Dermis microvascular lymphatic vessel endothelial cell (primary cell): ENCODE measurements at regions not wholly inside any gene's neighbourhood (a gene's known extent, or its start where the extent isn't known, plus 50 kb on each side); places are given as distances from the start of the nearest gene placed in this dataset.

Experiments
- DNase-seq, 2 donors: peaks; one replicate each; pipeline versions ENCODE4 v3.0.0 to v3.0.0-alpha.2; 2010; ENCODE audit warnings: low read depth in 2 of 2

- DNase-seq, result no peak
Observed at GRCh38 chr13:84230568-84230967, 348.3 kb upstream of the SLITRK1 start.

GRCh38 chr13:84211048-84211447 lies 328.8 kb upstream of the SLITRK1 start:
- no peak for DNase-seq

- DNase-seq, result no peak
Observed at GRCh38 chr13:84208246-84208910, 326.1 kb upstream of the SLITRK1 start.

GRCh38 chr13:84207509-84207908 lies 325.2 kb upstream of the SLITRK1 start:
- DNase-seq, result no peak

GRCh38 chr13:84200971-84201370 lies 318.7 kb upstream of the SLITRK1 start:
- no peak for DNase-seq

GRCh38 chr13:84192125-84192524 lies 309.9 kb upstream of the SLITRK1 start:
- DNase-seq, result no peak

GRCh38 chr13:84191139-84191538 lies 308.9 kb upstream of the SLITRK1 start:
- DNase-seq, result no peak

- no peak for DNase-seq
Observed at GRCh38 chr13:84187626-84188025, 305.4 kb upstream of the SLITRK1 start.

GRCh38 chr13:84139561-84140158 lies 257.4 kb upstream of the SLITRK1 start:
- DNase-seq, result no peak

- no peak for DNase-seq
Observed at GRCh38 chr13:84137292-84137691, 255.0 kb upstream of the SLITRK1 start.

- DNase-seq, result no peak
Observed at GRCh38 chr13:84136582-84136981, 254.3 kb upstream of the SLITRK1 start.

- no peak for DNase-seq
Observed at GRCh38 chr13:84132491-84132890, 250.2 kb upstream of the SLITRK1 start.

- DNase-seq, result no peak
Observed at GRCh38 chr13:84131249-84131648, 249.0 kb upstream of the SLITRK1 start.

- DNase-seq, result no peak
Observed at GRCh38 chr13:84130495-84131114, 248.3 kb upstream of the SLITRK1 start.

- no peak for DNase-seq
Observed at GRCh38 chr13:84129966-84130365, 247.7 kb upstream of the SLITRK1 start.

GRCh38 chr13:84127597-84128128 lies 245.4 kb upstream of the SLITRK1 start:
- DNase-seq, result no peak

GRCh38 chr13:84126671-84127171 lies 244.4 kb upstream of the SLITRK1 start:
- DNase-seq, result no peak

- DNase-seq, result no peak
Observed at GRCh38 chr13:84121456-84121855, 239.2 kb upstream of the SLITRK1 start.

- DNase-seq, result no peak
Observed at GRCh38 chr13:84118839-84119409, 236.7 kb upstream of the SLITRK1 start.

- no peak for DNase-seq
Observed at GRCh38 chr13:84098273-84098672, 216.0 kb upstream of the SLITRK1 start.

- DNase-seq, result no peak
Observed at GRCh38 chr13:84097148-84097547, 214.9 kb upstream of the SLITRK1 start.

GRCh38 chr13:84096216-84096615 lies 213.9 kb upstream of the SLITRK1 start:
- DNase-seq, result no peak
